ENCODE measurements at regions not wholly inside any gene's neighbourhood (a gene's known extent, or its start where the extent isn't known, plus 50 kb on each side); places are given as distances from the start of the nearest gene placed in this dataset.

DNA sequence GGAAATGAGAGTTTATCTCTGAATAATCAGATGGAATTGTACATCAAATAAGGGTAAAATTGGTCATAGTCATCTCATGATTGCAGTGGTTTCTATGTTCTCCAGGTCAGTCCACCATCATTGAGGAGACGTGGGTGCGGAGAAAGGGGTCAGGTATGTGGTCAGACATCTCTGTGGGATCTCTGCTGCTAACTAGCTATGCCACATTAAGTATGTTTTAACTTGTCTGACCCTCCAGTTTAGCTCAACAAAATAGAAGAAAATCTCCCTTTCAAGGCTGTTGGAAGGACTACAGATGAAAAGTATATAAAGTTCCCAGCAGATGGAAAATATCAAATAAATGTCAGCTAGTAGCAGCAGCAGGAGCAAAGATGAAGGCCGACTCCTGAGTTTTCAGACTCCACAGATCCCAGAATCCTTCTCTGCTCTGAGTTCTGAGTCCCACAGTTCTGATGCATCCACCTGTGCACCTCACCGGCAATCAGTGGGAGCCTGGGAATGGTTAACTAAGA is 106.6 kb upstream of the CYP1B1 start:
- no peak overlapping the region for H3K4me3 ChIP-seq
- H3K27ac ChIP-seq, result no peak overlapping the region
- peaks cover 0 to 6% of the 10 kb centered on the region in 2 donors for H3K4me1 ChIP-seq
- intact Hi-C loops (cut with DNase I), result no loop called here
- no peaks in the 10 kb centered on the region for H3K9me3 ChIP-seq
- no peak for TF ChIP-seq CTCF (IDR thresholded peaks at IDR 0.05)
- no peaks in the 10 kb centered on the region for H3K27me3 ChIP-seq
- no peak for DNase-seq (ENCODE audit: low spot score in 2 of 2)
- no peaks in the 10 kb centered on the region for H3K36me3 ChIP-seq

DNA sequence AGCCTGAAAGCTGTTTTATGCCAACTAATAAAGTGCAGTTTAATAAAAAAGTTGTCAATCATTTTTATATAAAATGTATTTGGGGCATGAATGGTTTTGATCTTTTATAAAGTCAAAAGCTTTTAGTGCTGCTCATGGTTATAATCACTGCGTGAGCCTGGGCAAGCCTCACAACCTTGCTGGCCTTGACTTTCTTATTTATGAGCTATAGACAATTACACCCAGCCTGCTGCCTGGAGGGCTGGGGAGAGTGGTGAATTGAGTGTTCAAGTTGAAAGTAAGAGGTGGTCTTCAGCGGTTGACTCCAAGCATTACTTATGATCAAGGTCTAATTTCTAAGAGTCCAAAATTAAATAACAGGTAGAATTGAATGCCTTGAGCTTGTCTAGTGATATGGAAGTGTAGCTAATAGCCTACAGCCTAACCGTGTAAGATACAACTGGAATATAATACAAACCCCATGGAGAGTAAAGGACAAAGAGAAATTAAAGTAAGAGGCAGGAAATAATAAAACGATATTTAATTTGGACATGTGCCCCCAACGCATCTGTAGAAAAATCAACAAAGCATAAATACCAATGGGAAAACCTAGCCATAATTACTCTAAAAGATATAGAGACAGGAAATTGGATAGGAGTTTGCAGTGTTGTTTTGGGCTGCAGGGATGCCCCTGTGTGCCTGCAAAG is 106.0 kb upstream of the CYP1B1 start:
- DNase-seq (ENCODE audit: low spot score in 2 of 2), result no peak
- H3K9me3 ChIP-seq, result no peaks in the 10 kb centered on the region
- H3K27ac ChIP-seq, result no peak overlapping the region
- H3K36me3 ChIP-seq, result no peaks in the 10 kb centered on the region
- no peak for TF ChIP-seq CTCF (IDR thresholded peaks at IDR 0.05)
- no peaks in the 10 kb centered on the region for H3K27me3 ChIP-seq
- intact Hi-C loops (cut with DNase I), result no loop called here
- peaks cover 0 to 4% of the 10 kb centered on the region in 2 donors for H3K4me1 ChIP-seq
- no peak overlapping the region for H3K4me3 ChIP-seq

DNA sequence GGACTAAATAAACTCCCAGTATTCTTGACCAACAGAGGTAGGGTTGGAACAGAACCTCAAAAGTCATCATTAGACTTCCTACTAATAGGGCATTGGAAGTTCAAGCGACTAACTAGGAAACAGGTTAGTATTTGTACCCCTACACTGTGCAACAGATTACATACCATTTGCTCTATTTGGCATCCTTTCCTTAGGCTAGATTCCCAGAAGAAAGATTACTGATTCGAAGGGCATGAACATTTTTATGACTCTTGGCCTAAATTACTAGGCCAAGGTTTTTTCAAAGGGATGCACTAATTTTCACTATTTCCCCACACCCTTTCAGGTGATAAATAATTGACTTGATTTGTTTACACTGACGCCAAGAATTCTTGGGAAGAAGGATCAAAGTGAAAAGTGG is 104.8 kb upstream of the CYP1B1 start:
- no peaks in the 10 kb centered on the region for H3K27me3 ChIP-seq
- H3K4me1 ChIP-seq, result peaks cover 0 to 4% of the 10 kb centered on the region in 2 donors
- no peak for TF ChIP-seq CTCF (IDR thresholded peaks at IDR 0.05)
- H3K36me3 ChIP-seq, result no peaks in the 10 kb centered on the region
- no peak for DNase-seq (ENCODE audit: low spot score in 2 of 2)
- no peaks in the 10 kb centered on the region for H3K9me3 ChIP-seq
- H3K4me3 ChIP-seq, result no peak overlapping the region
- intact Hi-C loops (cut with DNase I), result no loop called here
- H3K27ac ChIP-seq, result no peak overlapping the region

DNA sequence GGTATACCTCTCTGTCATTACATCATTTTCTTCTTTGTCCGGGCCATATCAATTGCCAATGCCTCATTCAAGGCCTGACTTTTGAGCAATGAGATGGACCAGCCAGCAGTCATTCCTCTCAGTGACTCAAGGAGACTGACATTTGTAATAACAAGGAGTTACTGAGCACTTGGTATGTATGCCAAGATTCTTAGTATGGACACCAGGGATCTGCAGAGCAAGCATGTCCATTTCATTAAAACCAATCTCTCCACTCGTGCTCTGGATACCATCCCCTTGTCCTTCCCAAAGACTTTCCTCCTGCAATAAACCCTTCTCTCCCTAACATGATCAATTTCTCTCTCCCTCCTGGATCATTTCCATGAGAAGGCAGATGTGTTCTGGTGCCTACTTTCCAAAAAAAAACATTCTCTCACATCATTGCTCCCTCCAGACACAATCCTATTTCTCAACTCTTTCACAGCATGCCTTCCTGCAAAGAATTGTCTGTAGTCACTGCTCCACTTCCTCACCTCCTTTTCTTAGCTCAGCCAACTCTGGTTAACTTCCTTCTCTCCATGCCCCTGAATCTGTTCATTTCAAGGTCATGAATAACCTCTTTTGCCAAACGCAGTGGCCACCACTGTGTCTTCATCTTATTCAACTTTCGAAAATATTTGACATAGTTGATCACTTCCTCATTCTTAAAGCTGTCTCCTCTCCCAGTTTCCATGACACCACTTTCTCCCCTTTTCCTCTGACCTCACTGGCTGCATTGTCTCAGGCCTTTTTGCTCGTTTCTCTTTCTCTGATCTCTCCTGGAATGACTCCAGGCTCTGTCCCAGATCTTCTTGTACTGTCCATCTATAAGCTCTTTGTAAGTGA is 102.8 kb upstream of the CYP1B1 start:
- Histone ChIP-seq H3K36me3 (no peaks in the 10 kb centered on the region), H3K27me3 (no peaks in the 10 kb centered on the region), H3K27ac (peak overlapping the region; percentile 14 to 26), H3K9me3 (no peaks in the 10 kb centered on the region), H3K4me3 (no peak overlapping the region), H3K4me1 (no peaks in the 10 kb centered on the region)
- intact Hi-C loops (cut with DNase I), result no loop called here
- TF ChIP-seq CTCF (IDR thresholded peaks at IDR 0.05), result no peak
- peak; percentile 11 to 70 for DNase-seq (ENCODE audit: low spot score in 2 of 2)

DNA sequence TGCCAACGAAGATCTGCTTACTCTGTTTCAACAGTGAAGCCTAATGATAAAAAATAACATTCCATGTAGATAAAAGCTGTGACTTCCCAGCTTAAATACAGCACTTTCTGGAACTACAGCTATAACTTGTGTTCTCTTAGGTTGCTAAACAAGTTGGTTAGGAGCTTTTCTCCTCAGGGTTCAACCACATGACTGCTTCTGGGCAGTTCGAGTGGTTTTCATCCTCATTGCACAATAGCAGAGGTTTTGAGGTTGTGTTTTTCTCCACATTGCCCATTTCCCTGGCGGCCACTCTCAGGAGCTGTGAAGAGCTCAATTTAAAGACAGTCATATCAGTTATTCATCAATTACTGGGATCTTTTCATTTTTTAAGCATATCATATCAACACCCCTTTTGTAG is 102.2 kb upstream of the CYP1B1 start:
- TF ChIP-seq CTCF (IDR thresholded peaks at IDR 0.05), result no peak
- H3K4me1 ChIP-seq, result no peaks in the 10 kb centered on the region
- DNase-seq (ENCODE audit: low spot score in 2 of 2), result peak in 1 of 2 donors; percentile 66
- no peak overlapping the region for H3K4me3 ChIP-seq
- no peaks in the 10 kb centered on the region for H3K27me3 ChIP-seq
- intact Hi-C loops (cut with DNase I), result no loop called here
- H3K9me3 ChIP-seq, result no peaks in the 10 kb centered on the region
- no peaks in the 10 kb centered on the region for H3K36me3 ChIP-seq
- peak overlapping the region; percentile 14 to 26 for H3K27ac ChIP-seq

Data from ascending aorta (tissue), 2 donors.